T-helper 2 cell (primary cell): ENCODE measurements at regions not wholly inside any gene's neighbourhood (a gene's known extent, or its start where the extent isn't known, plus 50 kb on each side); places are given as distances from the start of the nearest gene placed in this dataset.

Experiments used
- DNase-seq, 5 experiments: peaks; one replicate each; pipeline versions ENCODE4 v3.0.0 to v3.0.0-alpha.2; 2012 to 2022

- no peak for DNase-seq
These were observed 55.7 kb downstream of the IRF2BP2 start for GRCh38 chr1:234554218-234554697.

- DNase-seq: no peak
These were observed 56.5 kb downstream of the IRF2BP2 start for GRCh38 chr1:234553240-234554188.

DNA sequence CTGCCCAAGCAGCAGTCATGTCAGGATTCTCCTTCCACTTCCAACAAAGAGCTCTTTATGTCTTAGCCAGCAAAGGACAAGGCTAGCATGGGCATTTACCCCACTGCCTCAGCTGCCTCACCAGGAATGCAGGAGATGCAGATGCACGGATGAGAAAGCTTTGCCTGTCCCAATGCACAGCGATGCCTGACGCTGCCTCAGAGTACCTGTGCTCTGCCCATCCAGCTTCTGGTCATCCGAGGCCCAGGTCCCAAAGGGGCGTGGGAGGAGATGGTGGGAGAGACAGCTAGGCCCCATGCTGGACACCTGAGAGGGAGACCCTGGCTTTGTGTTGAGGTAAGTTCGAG lies 59.0 kb downstream of the IRF2BP2 start:
- no peak for DNase-seq

DNA sequence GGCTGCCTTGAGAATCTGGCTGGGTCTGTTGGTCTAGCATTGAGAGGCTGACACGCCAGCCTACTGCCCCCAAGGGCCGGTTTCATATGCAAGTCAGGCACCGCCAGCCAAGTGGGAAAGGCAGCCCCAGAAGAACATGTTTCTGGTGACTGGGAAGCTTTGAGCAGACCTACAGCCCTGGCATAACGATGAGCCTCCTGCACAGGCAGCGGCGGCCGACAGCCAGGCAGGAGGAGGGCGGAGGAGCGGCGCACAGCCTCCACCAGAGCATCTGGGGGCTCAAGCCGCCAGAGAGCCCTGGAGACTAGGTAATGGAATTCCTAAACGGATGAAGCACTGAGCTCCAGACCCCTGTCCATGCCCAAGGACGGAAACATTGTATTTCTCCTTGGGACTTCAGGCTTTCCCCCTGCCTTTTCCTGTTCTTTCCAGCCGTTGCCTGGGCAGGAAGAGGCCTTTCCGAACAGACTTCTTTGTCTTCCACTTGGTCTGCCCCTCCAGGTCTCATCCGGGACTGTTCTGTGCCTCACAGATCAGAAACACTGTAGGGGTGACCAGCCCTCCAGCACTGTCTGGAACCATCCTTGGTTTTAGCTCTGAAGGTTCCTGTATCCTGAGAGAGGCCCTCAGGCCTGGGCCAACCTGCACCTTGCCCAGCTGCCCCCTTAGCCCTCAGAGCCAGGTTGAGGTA lies 59.5 kb downstream of the IRF2BP2 start:
- DNase-seq: no peak

- DNase-seq: no peak
These were observed 60.4 kb downstream of the IRF2BP2 start for GRCh38 chr1:234549447-234550021.

DNA sequence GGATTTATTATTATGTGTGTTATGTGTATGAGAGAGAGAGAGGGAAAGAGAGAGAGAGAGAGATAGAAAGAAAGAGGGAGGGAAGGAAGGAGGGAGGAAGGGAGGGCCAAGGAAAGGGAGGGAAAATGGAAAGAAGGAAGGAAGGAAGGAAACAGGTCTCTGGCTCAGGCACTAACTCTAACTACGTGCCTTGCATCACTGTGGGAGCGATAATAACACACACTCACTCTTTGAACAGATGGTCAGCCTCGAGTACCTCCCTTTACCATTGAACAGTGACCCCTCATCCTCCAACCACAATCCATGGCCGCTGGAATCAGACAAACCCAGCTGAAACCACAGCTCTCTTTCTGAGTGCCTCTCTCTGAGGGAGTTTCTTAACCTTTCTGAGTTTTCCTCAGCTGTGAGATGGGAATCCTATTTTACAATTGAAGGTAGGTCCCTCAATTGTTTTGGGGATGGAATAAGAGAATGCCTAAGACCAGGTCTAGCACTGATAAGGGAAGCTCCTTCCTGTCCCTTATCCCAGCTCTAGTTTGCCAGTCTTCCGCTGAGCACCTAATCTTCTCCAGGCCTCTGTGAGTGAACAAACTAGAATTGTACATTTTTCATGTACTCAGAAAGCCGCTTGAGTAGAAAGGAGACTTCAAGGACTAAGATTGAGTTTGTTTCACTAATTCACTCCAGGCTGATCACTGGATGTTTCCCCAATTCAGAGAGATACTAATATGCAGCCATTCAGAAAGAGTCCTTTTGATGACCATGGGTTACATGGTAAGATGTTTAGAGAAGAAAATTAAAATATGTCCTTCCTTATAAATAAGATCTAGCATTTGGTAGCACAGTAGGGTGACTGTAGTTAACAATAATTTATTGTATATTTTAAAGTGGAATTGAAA lies 62.8 kb downstream of the IRF2BP2 start:
- no peak for DNase-seq

GRCh38 chr1:234546387-234546704 lies 63.6 kb downstream of the IRF2BP2 start:
- DNase-seq: no peak

- DNase-seq: no peak
These were observed 64.2 kb downstream of the IRF2BP2 start for GRCh38 chr1:234545517-234546386.

DNA sequence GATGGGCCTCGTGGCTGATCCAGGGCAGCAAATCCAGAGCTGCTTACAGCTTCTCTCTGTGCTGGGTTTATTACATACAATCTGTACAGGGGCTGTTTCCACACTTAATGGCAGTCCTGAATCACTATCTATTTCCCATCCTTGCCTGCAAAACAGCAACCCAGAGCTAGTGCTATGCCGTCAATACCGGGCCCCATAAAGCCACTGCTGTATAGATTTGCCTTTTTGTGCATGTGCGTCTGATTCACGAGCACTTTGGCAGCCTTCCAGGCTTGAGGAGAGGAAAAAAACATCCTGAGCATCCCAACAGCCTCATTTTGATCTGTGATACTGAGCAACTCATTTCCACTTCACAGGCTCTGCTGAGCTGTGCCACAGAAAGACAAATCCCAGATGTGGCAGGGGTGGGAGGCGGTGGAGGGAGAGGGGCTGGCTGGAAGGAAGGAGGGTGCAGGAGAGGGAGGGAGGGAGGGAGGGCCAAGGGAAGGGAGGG lies 65.2 kb upstream of the TARBP1 start:
- DNase-seq: peak in 1 of 5 experiments; percentile 23

GRCh38 chr1:234543442-234544086 lies 64.6 kb upstream of the TARBP1 start:
- no peak for DNase-seq

DNA sequence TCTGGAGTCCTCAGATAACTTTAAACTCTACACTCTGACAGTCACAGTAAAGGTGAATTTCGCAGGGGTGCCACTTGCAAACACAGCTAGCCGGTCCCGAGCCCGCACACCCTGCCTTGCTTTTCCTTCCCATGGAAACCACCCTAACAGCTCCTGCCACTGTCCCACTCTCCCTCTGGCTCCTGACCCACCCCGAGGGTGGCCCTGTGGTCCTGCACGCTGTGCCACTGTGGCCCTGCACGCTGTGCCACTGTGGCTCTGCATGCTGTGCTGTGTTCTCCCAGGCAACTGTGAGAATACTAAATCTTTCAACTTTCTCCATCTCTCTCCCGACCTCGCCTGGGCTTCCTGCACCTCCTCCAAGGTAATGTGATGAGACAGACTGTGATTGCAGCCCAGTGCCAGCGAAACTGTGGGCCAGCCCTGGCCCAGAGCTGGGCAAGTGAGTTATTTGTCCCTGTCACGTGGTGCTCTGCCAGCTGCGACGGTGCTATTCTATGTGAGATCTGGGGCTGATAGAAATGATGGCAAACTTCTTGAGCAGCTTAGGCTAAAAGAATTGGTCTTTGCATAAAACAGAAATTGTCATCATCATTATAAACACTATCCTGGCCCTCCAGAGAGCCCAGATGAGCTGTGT lies 63.4 kb upstream of the TARBP1 start:
- no peak for DNase-seq

- no peak for DNase-seq
These were observed 62.5 kb upstream of the TARBP1 start for GRCh38 chr1:234541286-234541975.

DNA sequence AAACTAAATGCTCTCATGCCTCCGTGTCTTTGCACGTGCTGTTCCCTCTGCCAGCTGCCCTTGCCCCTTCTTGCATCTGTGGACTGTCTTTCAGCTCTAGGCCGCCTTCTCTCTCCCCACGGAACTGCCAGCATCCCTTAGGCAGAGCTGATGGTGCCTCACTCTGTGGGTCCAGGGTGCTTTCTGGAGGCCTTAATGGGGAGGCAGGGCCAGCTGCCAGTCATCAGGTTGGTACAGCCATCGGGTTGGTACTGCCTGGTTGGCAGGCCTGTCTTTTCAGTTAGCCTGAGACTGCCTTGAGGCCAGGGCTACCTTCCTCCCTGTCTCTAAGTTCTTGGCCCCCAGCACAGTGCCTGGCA lies 61.4 kb upstream of the TARBP1 start:
- no peak for DNase-seq

DNA sequence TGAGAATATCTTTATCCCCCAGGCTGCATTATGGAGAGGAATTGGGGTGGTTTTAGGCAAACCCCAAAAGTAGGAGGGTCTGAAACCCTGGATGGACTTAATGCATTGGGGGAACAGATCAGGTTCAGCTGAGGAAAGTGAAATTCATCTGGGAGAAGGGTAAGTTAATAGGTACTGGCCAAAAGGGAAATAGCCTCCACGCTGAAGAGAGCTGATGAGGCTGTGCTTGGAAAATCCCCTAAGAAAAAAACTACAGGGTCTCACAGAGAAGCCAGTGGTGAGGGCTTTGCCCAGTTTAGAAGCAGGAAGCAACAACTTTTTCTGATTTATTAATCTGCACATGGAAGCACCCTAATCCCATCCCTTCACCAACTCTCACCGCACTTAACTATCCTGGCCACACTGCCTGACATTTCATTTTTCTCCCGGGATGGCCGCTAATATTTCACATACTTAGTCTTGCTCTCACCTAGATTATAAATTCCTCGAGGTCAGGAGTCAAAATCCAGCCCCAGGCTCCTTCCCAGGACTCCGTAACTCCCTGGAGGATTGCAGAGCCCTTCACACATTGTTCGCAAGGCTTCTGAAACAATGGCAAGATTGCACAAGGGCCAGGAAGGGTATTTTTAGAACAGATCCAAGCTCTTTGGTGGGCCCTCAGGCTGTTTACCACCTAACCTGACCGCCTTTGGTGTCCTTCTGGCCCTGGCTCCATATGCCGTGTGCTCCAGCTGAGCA lies 60.9 kb upstream of the TARBP1 start:
- DNase-seq: no peak

DNA sequence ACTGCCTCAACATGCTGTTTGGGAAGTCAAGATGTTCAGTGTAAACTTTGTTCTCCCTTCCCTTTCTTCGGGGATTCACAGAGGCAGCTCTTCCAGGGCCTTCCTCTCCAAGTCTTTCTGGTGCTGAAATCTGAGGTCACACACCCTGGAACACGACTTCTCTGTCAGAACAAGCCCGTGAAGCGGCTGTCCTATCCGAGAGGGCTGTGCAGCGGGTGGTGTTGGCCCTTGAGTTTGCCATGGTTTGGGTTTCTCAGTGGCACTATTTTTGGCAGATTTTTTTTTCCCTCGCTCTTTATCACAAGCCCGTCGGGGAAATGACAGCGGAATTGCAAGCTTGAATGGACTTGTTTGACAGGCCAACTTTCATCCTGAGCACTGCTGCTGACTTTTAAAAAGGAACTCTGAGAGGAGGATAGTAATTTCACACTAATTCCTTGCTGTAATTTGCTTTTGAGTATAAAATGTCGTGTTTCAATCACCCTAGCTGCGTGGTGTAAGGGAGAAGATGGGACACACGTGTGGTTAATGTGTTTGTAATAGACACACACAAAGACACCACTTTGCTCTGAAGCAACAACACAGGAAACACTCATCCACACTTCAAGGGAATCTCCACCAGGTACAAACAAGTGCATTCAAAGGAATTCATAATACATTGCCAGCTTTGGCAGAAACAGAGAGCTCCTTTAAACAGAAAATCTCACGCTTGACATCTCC lies 60.1 kb upstream of the TARBP1 start:
- DNase-seq: no peak

GRCh38 chr1:234538062-234538731 lies 59.2 kb upstream of the TARBP1 start:
- no peak for DNase-seq

DNA sequence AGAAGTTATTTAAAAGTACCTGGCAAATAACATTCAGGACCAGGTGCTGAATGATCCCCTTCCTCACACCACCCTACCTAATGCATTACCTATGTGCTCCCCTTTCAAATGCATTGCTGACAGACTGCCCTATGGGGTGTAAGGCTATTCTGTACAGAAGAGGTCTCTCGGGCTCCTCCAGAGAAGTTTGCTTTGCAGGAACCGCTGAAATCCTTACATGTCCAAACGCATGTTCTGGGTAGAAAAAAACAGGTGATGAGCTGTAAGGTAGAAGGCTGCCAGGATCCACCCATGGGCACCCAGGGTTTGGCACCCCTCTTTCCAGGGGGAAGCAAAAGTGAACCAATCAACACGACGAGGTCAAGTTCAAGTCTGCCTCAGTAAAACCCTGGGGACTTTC lies 58.3 kb upstream of the TARBP1 start:
- DNase-seq: no peak

GRCh38 chr1:234536741-234537140 lies 57.8 kb upstream of the TARBP1 start:
- no peak for DNase-seq
